GM21619 (cell line): ENCODE measurements at regions not wholly inside any gene's neighbourhood (a gene's known extent, or its start where the extent isn't known, plus 50 kb on each side); places are given as distances from the start of the nearest gene placed in this dataset.
"Not testable (repeated sequence)": the region's sequence is repeated elsewhere in the genome, so short reads cannot be mapped to it uniquely, and the experiment has no call there.

ENCODE experiments used
- ATAC-seq: cut with Tn5 transposase; IDR thresholded peaks from one replicate; pipeline ENCODE4 v1.9.1; 2021; ENCODE audit not compliant: unreplicated experiment

- ATAC-seq: no peak
Observed at GRCh38 chr15:62404194-62404985, 239.3 kb upstream of the C2CD4B start.

DNA sequence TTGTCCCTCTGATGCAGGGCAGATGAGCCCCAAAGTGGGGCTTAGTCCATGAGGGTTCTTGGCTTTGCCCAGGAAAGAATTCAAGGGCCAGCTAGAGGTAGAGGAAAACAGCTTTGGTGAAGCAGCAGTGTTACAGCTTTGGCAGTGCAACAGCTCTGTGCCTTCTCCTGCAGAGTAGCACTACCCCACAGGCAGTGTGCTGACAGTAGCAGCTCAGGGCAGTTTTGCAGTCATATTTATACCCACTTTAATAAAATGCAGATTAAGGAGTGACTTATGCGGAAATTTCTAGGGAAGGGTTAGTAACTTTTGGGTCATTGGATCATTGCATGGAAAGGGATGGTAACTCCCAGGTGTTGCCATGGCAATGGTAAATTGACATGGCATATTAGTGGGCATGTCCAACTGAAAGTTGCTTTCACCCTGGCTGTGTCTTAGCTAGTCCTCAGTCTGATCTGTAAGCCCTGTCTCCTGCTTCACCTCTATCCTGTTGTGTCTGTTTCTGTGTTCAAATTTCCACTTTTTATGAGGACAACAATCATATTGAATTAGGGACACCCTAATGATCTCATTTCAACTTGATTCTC is 241.3 kb upstream of the C2CD4B start:
- no peak for ATAC-seq

GRCh38 chr15:62407216-62407615 is 242.1 kb upstream of the C2CD4B start:
- ATAC-seq: no peak

DNA sequence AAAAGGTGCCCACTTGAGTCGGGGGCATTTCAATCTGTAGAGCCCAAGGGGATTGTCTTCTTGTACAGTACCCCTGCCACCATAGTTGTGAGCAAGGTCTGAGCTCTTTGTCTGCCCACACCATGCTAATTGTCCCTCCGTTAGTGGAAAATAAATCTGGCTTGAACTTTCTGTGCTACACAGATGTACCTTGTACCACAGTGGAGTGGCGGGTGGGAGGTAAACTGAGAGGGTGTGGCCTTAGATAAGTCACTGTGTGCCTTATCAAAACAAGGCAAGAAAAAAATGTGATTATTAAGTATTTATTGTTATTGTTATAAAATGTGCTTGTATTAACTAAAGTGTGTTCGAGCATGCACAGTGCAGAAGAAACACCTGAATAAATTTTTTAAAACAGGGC is 242.9 kb upstream of the C2CD4B start:
- ATAC-seq: no peak

- no peak for ATAC-seq
Observed at GRCh38 chr15:62409466-62409865, 244.4 kb upstream of the C2CD4B start.

- ATAC-seq: no peak
Observed at GRCh38 chr15:62412686-62413085, 247.6 kb upstream of the C2CD4B start.

DNA sequence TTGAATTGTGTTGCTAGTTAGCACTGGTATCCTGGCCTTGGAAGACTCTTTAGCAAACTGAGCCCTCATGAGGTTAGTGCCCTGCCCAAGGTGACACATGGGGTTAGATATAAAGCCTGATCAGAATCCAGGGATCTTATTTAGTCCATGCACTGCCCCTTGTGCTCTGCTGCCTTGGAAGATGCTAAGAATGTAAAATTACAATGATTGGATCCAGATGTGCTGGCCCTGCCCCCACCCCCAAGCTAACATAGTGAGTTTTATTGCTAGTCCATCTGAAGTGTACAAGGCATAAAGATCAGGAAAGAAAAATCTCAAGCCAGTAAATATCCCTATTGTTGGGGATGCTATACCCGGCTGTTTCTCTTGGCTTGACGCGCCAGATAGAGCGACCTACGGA is 248.1 kb upstream of the C2CD4B start:
- ATAC-seq: no peak

- ATAC-seq: no peak
Observed at GRCh38 chr15:62413786-62414185, 248.7 kb upstream of the C2CD4B start.

GRCh38 chr15:62415498-62415897 is 250.4 kb upstream of the C2CD4B start:
- no peak for ATAC-seq

DNA sequence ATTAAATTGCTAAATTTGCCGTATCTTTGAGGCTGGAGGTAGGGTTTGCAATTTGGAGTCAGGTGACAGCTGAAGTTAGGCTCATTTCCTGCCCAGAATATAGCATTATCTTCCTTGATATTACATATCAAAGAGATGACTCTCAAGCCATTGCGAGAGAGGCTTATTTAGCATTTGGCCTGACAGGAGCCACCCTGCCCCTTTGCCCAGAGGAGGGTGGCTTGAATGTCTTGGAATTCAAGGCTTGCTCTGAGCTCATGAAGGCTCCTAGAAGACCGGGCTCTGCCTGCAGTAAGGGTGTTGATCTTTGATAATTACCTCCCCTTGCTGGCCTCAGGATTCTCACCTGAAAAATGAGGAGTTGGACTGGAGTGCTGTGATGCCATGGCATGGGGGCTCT is 251.4 kb upstream of the C2CD4B start:
- ATAC-seq: no peak

DNA sequence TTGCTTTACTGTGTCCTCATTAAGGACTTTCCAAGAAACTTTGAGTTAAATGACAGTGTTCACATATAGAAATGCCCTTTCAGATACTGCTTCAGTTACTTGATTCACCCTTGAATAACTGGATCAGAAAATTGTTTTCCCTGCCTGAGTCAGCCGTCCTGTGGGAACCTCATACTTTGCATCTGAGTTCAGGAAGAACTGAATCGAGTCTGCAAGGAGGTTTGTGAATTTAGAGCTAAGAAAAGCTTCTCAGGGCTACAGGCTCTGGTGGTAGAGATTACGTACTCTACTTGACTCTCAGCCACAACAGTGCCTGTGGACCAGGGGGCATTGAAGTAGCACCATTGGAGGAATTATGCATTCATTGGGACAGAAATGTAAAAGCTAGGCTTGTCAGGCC is 252.4 kb upstream of the C2CD4B start:
- no peak for ATAC-seq

GRCh38 chr15:62418496-62418895 is 253.4 kb upstream of the C2CD4B start:
- not testable (repeated sequence) for ATAC-seq

- ATAC-seq: no peak
Observed at GRCh38 chr15:62419192-62419591, 254.1 kb upstream of the C2CD4B start.

- not testable (repeated sequence) for ATAC-seq
Observed at GRCh38 chr15:62420371-62420770, 255.3 kb upstream of the C2CD4B start.

DNA sequence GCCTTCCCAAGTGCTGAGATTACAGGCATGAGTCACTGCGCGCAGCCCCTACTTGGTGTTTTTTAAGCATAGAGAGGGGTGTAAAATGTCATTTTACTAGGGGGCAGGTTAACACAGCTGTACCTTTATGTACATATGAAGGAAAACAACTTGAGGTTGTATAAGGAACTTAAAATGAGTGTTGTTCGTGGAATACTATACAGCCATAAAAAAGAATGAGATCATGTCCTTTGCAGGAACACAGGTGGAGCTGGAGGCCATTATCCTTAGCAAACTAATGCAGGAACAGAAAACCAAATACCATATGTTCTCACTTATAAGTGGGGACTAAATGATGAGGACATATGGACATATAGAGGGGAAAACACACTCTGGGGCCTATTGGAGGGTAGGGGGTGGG is 256.2 kb upstream of the C2CD4B start:
- no peak for ATAC-seq

GRCh38 chr15:62426387-62426956 is 261.4 kb upstream of the C2CD4B start:
- no peak for ATAC-seq

DNA sequence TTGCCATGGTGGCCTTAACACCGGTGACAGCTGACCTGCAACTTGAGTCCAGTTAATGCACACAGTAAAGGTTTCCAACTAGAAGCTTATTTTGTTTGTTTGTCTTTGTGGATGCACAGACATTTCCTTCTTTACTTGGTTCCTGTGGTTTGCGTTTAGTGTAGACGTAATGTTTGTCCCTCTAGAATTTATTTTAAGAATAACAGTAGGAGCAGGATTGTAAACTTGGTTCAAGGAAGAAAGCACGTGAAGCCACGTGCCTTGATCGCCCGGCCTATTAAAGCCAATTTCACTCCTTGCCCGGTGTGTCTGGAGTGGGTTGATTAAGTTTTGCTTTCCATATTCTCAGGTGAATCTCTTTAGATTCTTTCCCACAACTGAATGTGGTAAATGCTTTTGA is 263.2 kb upstream of the C2CD4B start:
- no peak for ATAC-seq

DNA sequence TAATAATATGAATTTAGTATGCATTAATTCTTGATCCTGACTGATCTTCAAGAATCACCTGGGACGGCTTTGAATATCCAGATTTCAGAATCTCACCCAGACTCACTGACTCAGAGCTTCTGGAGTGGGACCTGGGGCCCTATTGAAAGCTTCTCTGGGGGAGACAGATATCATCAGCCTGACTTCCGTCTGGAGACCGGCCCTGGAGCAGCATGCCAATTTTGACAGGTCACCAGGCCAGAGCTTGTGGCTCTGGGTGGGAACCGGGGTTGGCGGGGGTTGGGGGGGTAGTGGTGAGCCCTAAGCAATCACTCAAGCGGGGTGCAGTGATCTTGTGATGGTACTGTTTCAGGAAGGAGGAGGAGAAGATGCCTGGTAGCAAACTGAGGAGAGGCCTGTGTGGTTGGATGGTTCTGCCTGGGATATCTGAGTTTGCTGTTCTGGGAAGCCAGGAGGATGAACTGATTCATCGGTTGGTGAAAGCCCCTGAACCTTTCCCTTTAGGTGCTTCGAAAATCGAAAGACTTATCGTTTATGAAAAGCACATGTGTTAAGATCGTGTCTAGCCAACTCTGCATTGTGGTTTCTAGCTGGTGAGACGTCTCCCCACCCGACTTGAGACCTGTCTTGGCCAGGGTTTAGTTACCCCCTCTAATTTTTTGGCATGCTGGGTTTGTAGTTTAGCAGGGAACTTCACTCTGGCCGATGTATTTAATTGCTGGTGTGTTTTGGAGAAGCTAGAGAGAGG is 263.9 kb upstream of the C2CD4B start:
- ATAC-seq: no peak

GRCh38 chr15:62430056-62430455 is 265.0 kb upstream of the C2CD4B start:
- no peak for ATAC-seq

DNA sequence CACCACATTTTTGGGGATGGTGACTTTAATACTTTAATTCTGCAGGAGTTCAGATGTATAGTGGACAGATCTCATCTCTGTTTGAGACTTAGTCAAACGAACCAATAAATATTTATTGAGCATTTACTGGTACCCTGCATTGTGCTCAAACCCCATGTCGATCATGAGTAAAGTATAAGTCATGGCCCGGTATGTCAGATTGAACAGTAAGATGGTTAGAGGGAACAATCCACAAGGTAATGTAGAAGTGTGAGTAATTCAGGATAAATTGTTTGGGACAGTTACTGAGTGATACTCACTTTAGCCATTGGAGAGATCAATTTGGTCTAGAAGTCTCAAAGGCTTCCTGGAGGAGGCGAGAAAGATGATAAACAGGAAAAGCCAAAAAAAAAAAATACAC is 265.5 kb upstream of the C2CD4B start:
- no peak for ATAC-seq

DNA sequence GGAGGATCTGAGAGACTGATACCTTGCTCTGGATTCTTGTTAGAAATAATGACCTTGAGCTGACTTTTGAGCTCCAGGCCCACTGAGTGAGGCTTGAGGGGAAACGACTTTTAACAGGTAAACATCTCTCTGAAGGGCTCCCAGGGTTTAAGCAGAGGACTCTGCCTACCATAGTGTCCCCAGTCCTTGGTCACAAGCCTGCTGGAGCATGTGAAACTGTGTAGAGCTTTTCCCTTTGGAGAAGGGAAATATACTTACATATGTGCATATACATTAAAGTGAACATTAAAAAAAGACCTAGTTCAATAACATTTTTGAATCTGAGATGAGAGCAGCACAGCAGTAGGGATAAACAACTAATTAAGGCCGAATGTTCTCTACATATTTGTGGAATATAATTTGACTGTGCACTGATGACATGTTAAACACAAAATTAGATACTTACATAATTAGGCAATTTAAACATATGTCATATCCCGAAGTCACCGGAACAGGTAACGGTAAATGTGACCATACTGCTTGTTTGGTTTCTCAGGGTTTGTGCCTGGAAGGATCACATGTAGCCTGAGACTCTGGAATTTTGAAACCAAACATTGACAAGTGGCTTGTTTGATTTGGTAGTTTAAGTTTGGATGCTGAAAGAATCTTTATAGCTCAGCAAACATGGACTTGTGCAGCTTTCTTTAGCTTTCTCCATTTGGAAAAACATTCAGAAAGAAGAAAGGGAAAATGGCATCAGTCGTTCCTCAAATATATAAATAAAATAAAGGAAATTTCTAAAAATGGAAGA is 266.1 kb upstream of the C2CD4B start:
- ATAC-seq: no peak
